GM13976 (cell line): ENCODE measurements at regions not wholly inside any gene's neighbourhood (a gene's known extent, or its start where the extent isn't known, plus 50 kb on each side); places are given as distances from the start of the nearest gene placed in this dataset.

Experiments
- DNase-seq: peaks from one replicate; pipeline ENCODE4 v3.0.0; 2012; ENCODE audit warnings: low spot score
- in situ Hi-C: fragments of 300-500 bp; cut with MboI; formaldehyde crosslinking; loops from one replicate; pipeline ENCODE4 v1.12.0; 2022; ENCODE audit warnings: low sequenced_read_pairs, mixed read lengths, inconsistent platforms; ENCODE audit not compliant: unreplicated experiment
- TF ChIP-seq, protein P1 (sequence below): IDR thresholded peaks from 2 replicates; pipeline ENCODE4 v1.5.1; 2012; ENCODE audit warnings: borderline replicate concordance, mild to moderate bottlenecking; ENCODE audit not compliant: insufficient read depth; ENCODE audit errors: extremely low read depth, missing control alignments, control extremely low read depth

DNA sequence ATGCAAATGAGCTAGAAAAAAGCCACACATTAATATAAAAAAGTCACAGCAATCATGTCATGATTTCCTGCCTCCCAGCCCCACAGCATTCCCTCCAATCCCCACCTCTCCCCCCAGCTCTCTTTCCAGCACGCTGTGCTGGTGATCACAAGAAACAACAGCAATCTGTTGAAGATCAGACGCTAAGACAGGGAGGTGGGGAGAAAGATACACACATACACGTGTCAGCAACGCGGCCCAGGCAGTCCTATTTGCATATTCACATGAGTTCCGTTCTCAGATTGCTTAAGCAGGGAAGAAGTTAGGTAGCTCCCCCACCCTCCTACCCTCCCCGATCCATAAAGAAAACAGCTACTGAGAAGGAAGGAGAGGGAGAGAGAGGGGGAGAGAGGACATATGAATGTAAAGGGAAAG is 405.5 kb upstream of the PSMD7 start:
- TF ChIP-seq, protein P1, sequence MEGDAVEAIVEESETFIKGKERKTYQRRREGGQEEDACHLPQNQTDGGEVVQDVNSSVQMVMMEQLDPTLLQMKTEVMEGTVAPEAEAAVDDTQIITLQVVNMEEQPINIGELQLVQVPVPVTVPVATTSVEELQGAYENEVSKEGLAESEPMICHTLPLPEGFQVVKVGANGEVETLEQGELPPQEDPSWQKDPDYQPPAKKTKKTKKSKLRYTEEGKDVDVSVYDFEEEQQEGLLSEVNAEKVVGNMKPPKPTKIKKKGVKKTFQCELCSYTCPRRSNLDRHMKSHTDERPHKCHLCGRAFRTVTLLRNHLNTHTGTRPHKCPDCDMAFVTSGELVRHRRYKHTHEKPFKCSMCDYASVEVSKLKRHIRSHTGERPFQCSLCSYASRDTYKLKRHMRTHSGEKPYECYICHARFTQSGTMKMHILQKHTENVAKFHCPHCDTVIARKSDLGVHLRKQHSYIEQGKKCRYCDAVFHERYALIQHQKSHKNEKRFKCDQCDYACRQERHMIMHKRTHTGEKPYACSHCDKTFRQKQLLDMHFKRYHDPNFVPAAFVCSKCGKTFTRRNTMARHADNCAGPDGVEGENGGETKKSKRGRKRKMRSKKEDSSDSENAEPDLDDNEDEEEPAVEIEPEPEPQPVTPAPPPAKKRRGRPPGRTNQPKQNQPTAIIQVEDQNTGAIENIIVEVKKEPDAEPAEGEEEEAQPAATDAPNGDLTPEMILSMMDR: no peak
- no peak for DNase-seq

GRCh38 chr16:73890186-73891128 is 406.2 kb upstream of the PSMD7 start:
- DNase-seq: no peak
- in situ Hi-C loops: no loop called here

More for the DNA sequence above, 405.5 kb upstream of the PSMD7 start:
- in situ Hi-C loops: no loop called here

DNA sequence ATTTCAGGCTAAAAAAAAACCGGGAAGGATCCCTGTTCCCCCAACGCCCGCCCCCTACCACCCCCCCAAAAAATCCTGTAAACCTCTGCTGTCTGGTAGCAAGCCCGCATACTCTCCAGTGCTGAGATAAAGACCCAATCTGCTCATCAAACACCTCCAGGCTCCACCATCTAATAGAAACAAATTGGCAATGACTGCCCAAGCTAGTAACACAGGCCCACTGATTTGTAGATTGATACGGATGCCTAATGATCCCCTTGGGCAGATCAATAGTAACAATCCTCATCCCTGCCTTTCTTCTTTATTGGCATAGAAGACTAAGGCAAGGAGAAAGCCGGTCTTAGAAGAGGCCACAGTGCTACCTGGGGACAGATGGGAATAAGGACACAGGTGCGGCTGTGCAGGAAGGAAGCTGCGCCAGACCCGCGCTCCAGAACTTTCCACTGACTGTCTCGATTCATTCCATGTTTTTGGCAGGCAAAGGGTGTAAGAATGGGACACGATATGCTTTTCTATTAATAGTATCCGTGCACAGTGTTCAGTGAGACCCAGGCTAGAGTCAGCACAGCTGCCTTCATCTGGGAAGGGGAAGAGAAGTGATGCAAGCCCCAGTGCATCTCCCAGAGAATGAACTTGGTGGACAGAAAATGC is 407.6 kb upstream of the PSMD7 start:
- TF ChIP-seq, protein P1: no peak
- DNase-seq: no peak
- in situ Hi-C loops: no loop called here

More at GRCh38 chr16:73890186-73891128, 406.2 kb upstream of the PSMD7 start:
- TF ChIP-seq, protein P1: no peak

- TF ChIP-seq, protein P1: no peak
- DNase-seq: no peak
- in situ Hi-C loops: no loop called here
These were observed 408.7 kb upstream of the PSMD7 start for GRCh38 chr16:73887911-73888310.

GRCh38 chr16:73886426-73886825 is 410.2 kb upstream of the PSMD7 start:
- TF ChIP-seq, protein P1: no peak
- in situ Hi-C loops: no loop called here
- DNase-seq: no peak

- in situ Hi-C loops: no loop called here
- no peak for DNase-seq
- TF ChIP-seq, protein P1: no peak
These were observed 411.3 kb upstream of the PSMD7 start for GRCh38 chr16:73885319-73885718.
